Renal pelvis (tissue), 1 donor: ENCODE measurements at regions not wholly inside any gene's neighbourhood (a gene's known extent, or its start where the extent isn't known, plus 50 kb on each side); places are given as distances from the start of the nearest gene placed in this dataset.

Source experiments
- DNase-seq: peaks from one replicate; pipeline ENCODE4 v3.0.0-alpha.2; 2013

DNA sequence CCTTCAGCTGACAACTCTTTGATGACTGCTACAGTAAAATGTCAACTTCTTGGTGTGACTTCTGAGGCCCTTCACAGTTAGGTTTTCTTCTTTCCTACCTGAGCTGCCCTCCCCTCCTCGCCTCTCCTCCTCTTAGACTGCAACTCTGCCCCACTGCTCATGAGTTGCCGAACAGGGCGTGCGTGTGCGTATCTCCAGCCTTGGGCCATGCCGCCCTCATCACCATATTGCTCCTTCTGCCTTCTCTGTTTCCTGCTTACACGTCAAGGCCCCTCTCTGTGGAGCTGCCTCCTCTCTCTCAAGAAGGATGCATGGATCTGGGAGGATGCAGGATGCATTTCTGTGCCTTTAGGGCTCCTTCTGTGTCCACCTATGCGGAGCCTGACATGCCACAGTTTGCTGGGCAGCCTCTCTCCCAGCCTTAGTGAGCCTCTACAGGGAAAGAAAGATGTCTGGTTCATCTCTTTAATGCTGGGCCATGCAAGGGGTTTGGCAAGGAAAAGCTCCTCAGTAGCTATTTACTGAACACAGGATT is 205.9 kb downstream of the RPLP1 start:
- DNase-seq: no peak

- no peak for DNase-seq
These were observed 206.9 kb downstream of the RPLP1 start for GRCh38 chr15:69659454-69660050.

- DNase-seq: no peak
These were observed 207.5 kb downstream of the RPLP1 start for GRCh38 chr15:69660114-69660513.

DNA sequence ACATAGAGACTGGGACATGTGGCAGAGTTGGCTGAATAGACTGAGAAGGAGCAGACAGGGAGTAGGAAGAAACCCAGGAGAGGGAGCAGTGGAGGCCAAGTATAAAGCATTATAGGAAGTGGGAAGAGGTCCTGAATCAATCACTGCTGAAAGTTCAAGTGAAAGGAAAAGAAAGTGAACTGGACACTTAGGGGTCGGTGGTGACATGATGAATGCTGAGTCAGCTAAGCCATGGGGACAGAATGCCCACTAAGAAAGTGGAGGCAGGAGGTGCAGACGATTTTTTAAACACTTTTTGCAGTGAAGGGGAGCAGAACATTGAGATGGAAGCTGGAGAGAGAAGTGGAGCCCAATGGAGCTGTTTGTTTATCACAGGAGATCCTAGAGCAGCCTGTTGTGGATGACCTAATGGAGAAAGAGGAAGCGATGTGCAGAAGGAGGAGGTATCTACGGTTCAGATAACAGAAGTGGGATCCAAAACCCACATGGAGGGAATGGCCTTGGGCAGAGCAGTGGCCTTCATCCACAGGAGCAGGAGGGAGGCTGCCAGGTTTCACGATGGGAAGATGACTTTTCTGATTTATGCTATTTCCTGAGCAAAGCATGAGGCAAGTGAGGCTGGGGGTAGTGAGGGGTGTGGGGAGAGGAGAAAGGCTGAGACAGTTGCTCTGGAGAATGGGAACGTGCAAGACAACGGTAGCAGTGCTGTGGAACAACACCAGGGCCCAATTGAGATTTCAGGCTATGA is 208.2 kb downstream of the RPLP1 start:
- no peak for DNase-seq

- no peak for DNase-seq
These were observed 208.8 kb downstream of the RPLP1 start for GRCh38 chr15:69661446-69661845.

GRCh38 chr15:69661871-69662644 is 209.4 kb downstream of the RPLP1 start:
- DNase-seq: no peak

DNA sequence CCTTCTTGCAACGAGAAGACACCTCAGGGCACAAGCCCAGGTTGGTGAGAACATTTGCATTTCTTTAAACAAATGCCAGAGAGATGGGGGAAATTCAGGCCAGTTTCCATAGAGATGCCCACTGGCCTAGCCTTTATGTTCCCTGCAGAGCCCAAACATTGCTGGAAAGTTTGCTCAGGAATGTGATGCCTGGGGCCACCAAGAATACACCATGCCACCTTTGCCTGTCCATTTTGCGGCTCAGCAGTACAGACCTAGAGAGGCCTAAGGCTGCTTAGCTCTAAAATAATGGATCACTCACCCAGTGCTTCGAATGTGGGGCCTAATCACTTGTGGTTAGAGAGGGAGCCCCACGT is 210.0 kb downstream of the RPLP1 start:
- DNase-seq: no peak

- DNase-seq: no peak
These were observed 210.8 kb downstream of the RPLP1 start for GRCh38 chr15:69663441-69663840.

DNA sequence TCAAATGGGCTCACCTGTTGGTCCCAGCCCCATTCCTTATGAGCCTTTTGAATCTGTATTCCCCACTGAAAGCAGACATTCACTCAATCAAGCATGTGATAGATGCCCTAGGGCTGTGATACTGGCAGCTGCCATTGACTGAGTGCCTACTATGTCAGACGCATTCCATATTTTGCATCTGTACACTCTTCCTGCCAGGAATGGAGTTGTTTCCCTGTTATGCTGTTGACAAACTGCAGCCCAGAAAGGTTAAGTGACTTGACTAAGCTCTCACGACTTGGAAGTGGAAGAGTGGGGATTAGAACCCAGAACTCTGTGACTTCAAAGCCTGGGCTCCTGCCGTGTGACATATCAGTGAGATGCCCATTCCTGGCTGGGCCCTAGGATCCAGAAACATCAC is 211.4 kb downstream of the RPLP1 start:
- no peak for DNase-seq

DNA sequence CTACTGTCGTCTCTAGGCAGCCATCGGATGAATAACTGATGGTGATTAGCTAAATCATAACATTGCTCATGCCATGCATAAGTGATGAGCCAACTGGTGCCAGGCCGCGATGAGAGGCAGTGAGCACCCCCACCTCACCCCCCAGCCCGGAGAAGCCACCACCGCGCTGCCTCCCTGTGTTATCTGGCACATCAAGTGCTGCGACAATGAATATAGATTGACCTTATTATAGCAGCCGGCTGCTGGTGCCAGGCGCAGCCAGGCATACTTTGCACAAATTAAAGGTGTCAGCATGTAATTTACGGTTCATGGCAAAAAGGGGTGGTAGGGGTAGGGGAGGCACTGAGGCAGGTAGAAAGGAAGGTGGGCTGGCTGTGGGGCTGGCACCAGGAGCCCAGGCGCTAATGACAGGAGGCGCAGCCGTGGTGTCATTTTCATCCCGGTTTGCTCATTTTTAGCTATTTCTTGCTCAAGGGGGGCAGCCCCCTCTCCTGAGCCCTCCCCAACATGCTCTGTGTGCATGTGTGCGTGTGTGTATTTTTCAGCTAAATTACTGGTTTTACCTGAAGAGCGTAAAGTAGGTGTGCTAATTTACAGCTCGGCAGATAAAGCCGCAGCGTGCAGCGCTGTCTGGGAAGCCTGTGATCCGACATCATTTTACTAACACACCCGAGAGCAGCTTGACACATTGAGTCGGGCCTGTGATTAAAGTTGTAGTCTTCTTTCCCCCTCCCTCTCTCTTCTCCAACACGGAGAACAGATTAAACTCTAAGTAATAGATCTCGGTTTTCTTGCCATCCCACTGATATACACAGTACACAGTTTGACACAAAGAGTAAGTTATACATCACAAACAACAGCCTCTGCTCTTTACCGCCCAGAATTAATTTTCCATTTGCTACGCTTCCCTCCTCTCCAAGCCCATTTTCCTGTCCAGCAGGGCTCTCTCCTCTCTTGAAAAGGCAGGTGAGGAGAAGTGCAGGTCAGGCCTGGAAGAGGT is 212.3 kb downstream of the RPLP1 start:
- DNase-seq: no peak

DNA sequence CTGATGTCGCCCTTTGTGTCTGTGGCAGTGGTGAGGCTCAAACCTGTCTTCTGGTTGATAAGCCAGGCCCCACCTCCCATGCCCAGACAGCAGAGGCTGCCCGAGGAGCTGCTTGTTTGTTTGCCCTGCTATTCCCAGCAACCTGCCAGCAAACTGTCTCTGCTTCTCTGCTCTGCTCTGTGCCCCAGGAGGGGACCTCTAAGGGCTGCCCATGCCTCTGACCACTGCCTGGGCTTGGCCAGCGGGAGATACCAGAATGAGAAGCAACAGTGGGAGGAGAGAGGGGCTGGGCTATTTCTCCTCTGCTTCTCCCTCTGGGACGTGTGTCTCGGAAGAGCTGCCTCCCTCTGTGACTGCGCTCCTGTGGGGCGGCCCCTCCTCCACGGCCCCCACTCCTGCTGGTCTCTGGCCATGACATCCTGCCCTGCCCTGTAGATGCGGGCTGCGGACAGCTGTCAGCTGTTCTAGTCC is 213.1 kb downstream of the RPLP1 start:
- no peak for DNase-seq

GRCh38 chr15:69666441-69666882 is 213.8 kb downstream of the RPLP1 start:
- no peak for DNase-seq

- DNase-seq: no peak
These were observed 214.5 kb downstream of the RPLP1 start for GRCh38 chr15:69666921-69667811.

- no peak for DNase-seq
These were observed 215.6 kb downstream of the RPLP1 start for GRCh38 chr15:69668039-69668705.

GRCh38 chr15:69668963-69669362 is 216.3 kb downstream of the RPLP1 start:
- DNase-seq: no peak

DNA sequence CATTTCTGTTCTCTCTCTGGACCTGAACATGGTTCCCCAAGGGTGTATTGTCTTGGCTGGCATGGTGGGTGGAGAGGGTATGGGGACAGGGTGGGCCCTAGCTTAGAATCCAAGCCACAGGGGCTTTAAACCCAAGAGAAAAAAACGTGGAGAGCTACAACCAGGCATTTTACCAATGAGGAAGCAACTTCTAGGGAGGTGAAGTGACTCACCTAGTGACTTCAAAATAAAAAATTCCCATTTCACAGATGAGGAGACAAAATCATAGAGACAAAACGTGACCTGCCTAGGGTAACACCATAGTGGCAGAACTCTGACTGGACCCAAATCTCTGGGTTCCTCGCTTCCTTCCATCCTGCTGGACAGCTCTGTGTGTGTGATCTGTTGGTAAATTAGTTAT is 216.8 kb downstream of the RPLP1 start:
- DNase-seq: no peak

DNA sequence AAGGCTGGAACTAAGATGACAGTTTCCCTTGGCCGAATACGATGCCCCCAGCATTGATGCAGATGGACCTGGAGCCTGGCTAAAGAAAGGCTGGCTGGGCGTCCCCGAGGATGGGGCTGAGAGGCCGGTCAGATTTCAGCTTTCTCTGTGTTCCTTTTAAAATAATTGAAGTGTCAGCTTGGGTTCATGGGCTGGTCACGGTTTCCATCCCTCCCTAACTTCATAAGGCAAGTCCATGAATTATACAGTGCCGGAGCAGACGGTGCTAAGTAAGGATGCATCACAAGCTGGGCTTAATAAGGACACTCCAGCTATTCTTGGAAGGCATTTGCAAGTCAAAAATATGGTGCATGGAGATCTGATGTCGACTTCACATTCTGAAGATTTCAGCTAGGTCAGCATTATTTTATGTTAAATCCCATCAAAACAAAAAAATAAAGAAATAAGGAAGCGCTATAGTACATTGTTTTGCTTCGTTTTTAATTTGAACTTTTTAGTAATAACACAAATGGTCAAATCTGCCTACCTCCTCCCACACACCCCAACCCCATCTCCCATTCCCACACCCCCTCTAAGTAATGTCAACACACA is 220.8 kb downstream of the RPLP1 start:
- DNase-seq: peak; percentile 72

GRCh38 chr15:69675731-69676130 is 223.1 kb downstream of the RPLP1 start:
- DNase-seq: no peak

DNA sequence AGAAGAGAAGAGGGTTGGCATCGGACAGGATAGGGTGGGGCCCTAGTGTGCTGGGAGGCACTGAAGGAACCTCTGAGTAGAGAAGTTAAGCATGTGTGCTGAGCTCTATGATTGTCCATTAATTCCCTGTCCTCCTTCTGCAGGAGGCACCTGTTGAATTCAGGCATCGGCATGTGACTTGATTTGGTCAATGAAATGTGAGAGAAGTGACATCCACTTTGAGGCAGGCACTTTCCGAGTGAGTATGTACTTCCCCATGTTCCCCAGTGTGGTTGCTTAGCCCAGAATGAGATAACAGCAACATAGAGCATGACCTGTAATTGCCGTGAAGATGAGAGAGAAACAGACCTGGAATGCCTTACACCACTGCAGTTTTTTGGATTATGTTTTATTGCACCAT is 224.8 kb downstream of the RPLP1 start:
- DNase-seq: no peak
